A549 (cell line): ENCODE measurements at regions not wholly inside any gene's neighbourhood (a gene's known extent, or its start where the extent isn't known, plus 50 kb on each side); places are given as distances from the start of the nearest gene placed in this dataset.

ENCODE experiments used
- BHLHE40 ChIP-seq: IDR thresholded peaks from 2 replicates; pipeline ENCODE4 v1.6.1; 2012; ENCODE audit warnings: low read depth, low read length, inconsistent platforms
- CBX2 ChIP-seq: fragments of 200-600 bp; sonication (generic); IDR thresholded peaks from 2 replicates; pipeline ENCODE4 v1.6.1; 2016; ENCODE audit warnings: low read depth, mild to moderate bottlenecking, borderline replicate concordance
- CHD2 ChIP-seq: fragments of 150-350 bp; IDR thresholded peaks from 2 replicates; pipeline ENCODE4 v1.6.1; 2014; ENCODE audit warnings: low read length; ENCODE audit not compliant: partially characterized antibody
- ESRRA ChIP-seq: fragments of 150-350 bp; IDR thresholded peaks from 2 replicates; pipeline ENCODE4 v1.6.1; 2014; ENCODE audit warnings: mild to moderate bottlenecking, low read length, borderline replicate concordance
- NFE2L2 ChIP-seq: fragments of 150-350 bp; conservative IDR thresholded peaks from 2 replicates; pipeline ENCODE4 v1.6.1; 2014; ENCODE audit warnings: low read length
- PBX3 ChIP-seq: IDR thresholded peaks from 2 replicates; pipeline ENCODE4 v1.6.1; 2012
- POLR2A ChIP-seq: IDR thresholded peaks from 2 replicates; pipeline ENCODE4 v1.6.1; 2012; ENCODE audit warnings: mild to moderate bottlenecking, low read length
- POLR2AphosphoS2 ChIP-seq: conservative IDR thresholded peaks from 2 replicates; pipeline ENCODE4 v1.6.1; 2012; ENCODE audit warnings: low read length, improper control_type of control experiment, inconsistent platforms
- RFX5 ChIP-seq: fragments of 450-650 bp; IDR thresholded peaks from 2 replicates; pipeline ENCODE4 v1.7.1; 2014; ENCODE audit warnings: antibody characterized with exemption, mild to moderate bottlenecking, moderate library complexity
- ZC3H11A ChIP-seq: fragments of 450-650 bp; IDR thresholded peaks from 2 replicates; pipeline ENCODE4 v1.6.1; 2014; ENCODE audit warnings: antibody characterized with exemption, mild to moderate bottlenecking
- ZFP36 ChIP-seq: fragments of 450-650 bp; IDR thresholded peaks from 2 replicates; pipeline ENCODE4 v1.6.1; 2014; ENCODE audit warnings: borderline replicate concordance; ENCODE audit not compliant: partially characterized antibody
- TF ChIP-seq, protein P1 (sequence below): fragments of >200 bp; sonication (Bioruptor Twin); formaldehyde crosslinking; IDR thresholded peaks from 3 replicates; pipeline ENCODE4 v1.5.1; 2016
- TF ChIP-seq, protein P2 (sequence below): fragments of 200-600 bp; sonication (generic); IDR thresholded peaks from 2 replicates; pipeline ENCODE4 v1.6.1; 2016; ENCODE audit warnings: antibody characterized with exemption, mild to moderate bottlenecking, moderate library complexity

GRCh38 chr12:45660330-45660729 lies 69.2 kb upstream of the ARID2 start:
- TF ChIP-seq, protein P1, sequence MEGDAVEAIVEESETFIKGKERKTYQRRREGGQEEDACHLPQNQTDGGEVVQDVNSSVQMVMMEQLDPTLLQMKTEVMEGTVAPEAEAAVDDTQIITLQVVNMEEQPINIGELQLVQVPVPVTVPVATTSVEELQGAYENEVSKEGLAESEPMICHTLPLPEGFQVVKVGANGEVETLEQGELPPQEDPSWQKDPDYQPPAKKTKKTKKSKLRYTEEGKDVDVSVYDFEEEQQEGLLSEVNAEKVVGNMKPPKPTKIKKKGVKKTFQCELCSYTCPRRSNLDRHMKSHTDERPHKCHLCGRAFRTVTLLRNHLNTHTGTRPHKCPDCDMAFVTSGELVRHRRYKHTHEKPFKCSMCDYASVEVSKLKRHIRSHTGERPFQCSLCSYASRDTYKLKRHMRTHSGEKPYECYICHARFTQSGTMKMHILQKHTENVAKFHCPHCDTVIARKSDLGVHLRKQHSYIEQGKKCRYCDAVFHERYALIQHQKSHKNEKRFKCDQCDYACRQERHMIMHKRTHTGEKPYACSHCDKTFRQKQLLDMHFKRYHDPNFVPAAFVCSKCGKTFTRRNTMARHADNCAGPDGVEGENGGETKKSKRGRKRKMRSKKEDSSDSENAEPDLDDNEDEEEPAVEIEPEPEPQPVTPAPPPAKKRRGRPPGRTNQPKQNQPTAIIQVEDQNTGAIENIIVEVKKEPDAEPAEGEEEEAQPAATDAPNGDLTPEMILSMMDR: no peak
- TF ChIP-seq POLR2A (no peak), BHLHE40 (no peak), CHD2 (no peak), ZFP36 (no peak), ESRRA (no peak), PBX3 (no peak), POLR2AphosphoS2 (no peak), RFX5 (no peak), CBX2 (no peak), ZC3H11A (no peak), NFE2L2 (no peak)
- TF ChIP-seq, protein P2, sequence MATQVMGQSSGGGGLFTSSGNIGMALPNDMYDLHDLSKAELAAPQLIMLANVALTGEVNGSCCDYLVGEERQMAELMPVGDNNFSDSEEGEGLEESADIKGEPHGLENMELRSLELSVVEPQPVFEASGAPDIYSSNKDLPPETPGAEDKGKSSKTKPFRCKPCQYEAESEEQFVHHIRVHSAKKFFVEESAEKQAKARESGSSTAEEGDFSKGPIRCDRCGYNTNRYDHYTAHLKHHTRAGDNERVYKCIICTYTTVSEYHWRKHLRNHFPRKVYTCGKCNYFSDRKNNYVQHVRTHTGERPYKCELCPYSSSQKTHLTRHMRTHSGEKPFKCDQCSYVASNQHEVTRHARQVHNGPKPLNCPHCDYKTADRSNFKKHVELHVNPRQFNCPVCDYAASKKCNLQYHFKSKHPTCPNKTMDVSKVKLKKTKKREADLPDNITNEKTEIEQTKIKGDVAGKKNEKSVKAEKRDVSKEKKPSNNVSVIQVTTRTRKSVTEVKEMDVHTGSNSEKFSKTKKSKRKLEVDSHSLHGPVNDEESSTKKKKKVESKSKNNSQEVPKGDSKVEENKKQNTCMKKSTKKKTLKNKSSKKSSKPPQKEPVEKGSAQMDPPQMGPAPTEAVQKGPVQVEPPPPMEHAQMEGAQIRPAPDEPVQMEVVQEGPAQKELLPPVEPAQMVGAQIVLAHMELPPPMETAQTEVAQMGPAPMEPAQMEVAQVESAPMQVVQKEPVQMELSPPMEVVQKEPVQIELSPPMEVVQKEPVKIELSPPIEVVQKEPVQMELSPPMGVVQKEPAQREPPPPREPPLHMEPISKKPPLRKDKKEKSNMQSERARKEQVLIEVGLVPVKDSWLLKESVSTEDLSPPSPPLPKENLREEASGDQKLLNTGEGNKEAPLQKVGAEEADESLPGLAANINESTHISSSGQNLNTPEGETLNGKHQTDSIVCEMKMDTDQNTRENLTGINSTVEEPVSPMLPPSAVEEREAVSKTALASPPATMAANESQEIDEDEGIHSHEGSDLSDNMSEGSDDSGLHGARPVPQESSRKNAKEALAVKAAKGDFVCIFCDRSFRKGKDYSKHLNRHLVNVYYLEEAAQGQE: no peak
